ENCODE measurements at regions not wholly inside any gene's neighbourhood (a gene's known extent, or its start where the extent isn't known, plus 50 kb on each side); places are given as distances from the start of the nearest gene placed in this dataset.

- no peaks in the 10 kb centered on the region for H3K36me3 ChIP-seq (replicated peaks in 1 of 2; ENCODE audit: control insufficient read depth in 2 of 2, insufficient read depth in 2 of 2, low read length in 2 of 2)
- H3K4ac ChIP-seq (ENCODE audit: low read length), result no peak overlapping the region
- no peak overlapping the region for H2BK15ac ChIP-seq (ENCODE audit: low read length)
- no peak overlapping the region for H3K4me2 ChIP-seq (ENCODE audit: insufficient read depth, low read length, poor library complexity, severe bottlenecking)
- H3K9me3 ChIP-seq (replicated peaks in 1 of 2; ENCODE audit: control insufficient read depth in 2 of 2, insufficient read depth in 1 of 2, low read depth in 1 of 2, low read length in 2 of 2), result no peaks in the 10 kb centered on the region
- H2AK5ac ChIP-seq (ENCODE audit: low read depth, low read length), result no peak overlapping the region
- no peak overlapping the region for H2BK12ac ChIP-seq (ENCODE audit: low read length)
- no peak overlapping the region for H3K9ac ChIP-seq (ENCODE audit: low read depth, low read length, poor library complexity)
- no peaks in the 10 kb centered on the region for H3K79me1 ChIP-seq (ENCODE audit: low read depth, low read length)
- no peak overlapping the region for H3K27ac ChIP-seq (replicated peaks; ENCODE audit: low read length)
- H3K14ac ChIP-seq (ENCODE audit: low read length), result no peak overlapping the region
- no CpG with 5 or more reads among the region's 4 CpGs for WGBS, 2 donors (ENCODE audit: extremely low coverage in 2 of 2, insufficient read length in 2 of 2, insufficient replicate concordance in 1 of 2)
- no peak overlapping the region for H2AFZ ChIP-seq (ENCODE audit: low read length)
- no peak overlapping the region for H3K23ac ChIP-seq (ENCODE audit: low read depth, low read length, poor library complexity)
- no peak overlapping the region for H2BK120ac ChIP-seq (ENCODE audit: low read depth, low read length)
- H3K27me3 ChIP-seq (ENCODE audit: control insufficient read depth in 3 of 3, insufficient read depth in 3 of 3, low read depth in 1 of 3, low read length in 3 of 3), result no peaks in the 10 kb centered on the region
- H3K4me1 ChIP-seq (ENCODE audit: control insufficient read depth in 2 of 2, insufficient read depth in 1 of 2, low read depth in 1 of 2, low read length in 2 of 2), result peaks cover 15 to 16% of the 10 kb centered on the region in 2 donors
- no peak for DNase-seq (ENCODE audit: low spot score)
- H2BK5ac ChIP-seq (ENCODE audit: low read length), result no peak overlapping the region
- H3K18ac ChIP-seq (ENCODE audit: low read length), result no peak overlapping the region
- no peak overlapping the region for H4K91ac ChIP-seq (ENCODE audit: low read depth, low read length, poor library complexity)
- H3K4me3 ChIP-seq (ENCODE audit: low read length in 2 of 2), result no peak overlapping the region
- H4K8ac ChIP-seq (ENCODE audit: low read depth, low read length), result no peak overlapping the region
Measured at GRCh38 chr2:220081171-220081570, 453.7 kb downstream of the SLC4A3 start.

GRCh38 chr2:220090050-220090449 is 462.6 kb downstream of the SLC4A3 start:
- no peak overlapping the region for H3K14ac ChIP-seq (ENCODE audit: low read length)
- no peak overlapping the region for H3K9ac ChIP-seq (ENCODE audit: low read depth, low read length, poor library complexity)
- no peak overlapping the region for H2AK5ac ChIP-seq (ENCODE audit: low read depth, low read length)
- no peak overlapping the region for H3K4ac ChIP-seq (ENCODE audit: low read length)
- H3K36me3 ChIP-seq (replicated peaks in 1 of 2; ENCODE audit: control insufficient read depth in 2 of 2, insufficient read depth in 2 of 2, low read length in 2 of 2), result no peaks in the 10 kb centered on the region
- no peak overlapping the region for H2BK15ac ChIP-seq (ENCODE audit: low read length)
- H3K79me1 ChIP-seq (ENCODE audit: low read depth, low read length), result no peaks in the 10 kb centered on the region
- no peak overlapping the region for H2BK120ac ChIP-seq (ENCODE audit: low read depth, low read length)
- H3K18ac ChIP-seq (ENCODE audit: low read length), result no peak overlapping the region
- no peak for DNase-seq (ENCODE audit: low spot score)
- H2BK12ac ChIP-seq (ENCODE audit: low read length), result no peak overlapping the region
- WGBS, 2 donors (ENCODE audit: extremely low coverage in 2 of 2, insufficient read length in 2 of 2, insufficient replicate concordance in 1 of 2), result no CpG with 5 or more reads among the region's 3 CpGs
- H4K8ac ChIP-seq (ENCODE audit: low read depth, low read length), result no peak overlapping the region
- no peak overlapping the region for H2AFZ ChIP-seq (ENCODE audit: low read length)
- peaks cover 3 to 4% of the 10 kb centered on the region in 2 donors for H3K4me1 ChIP-seq (ENCODE audit: control insufficient read depth in 2 of 2, insufficient read depth in 1 of 2, low read depth in 1 of 2, low read length in 2 of 2)
- H3K27me3 ChIP-seq (ENCODE audit: control insufficient read depth in 3 of 3, insufficient read depth in 3 of 3, low read depth in 1 of 3, low read length in 3 of 3), result no peaks in the 10 kb centered on the region
- no peak overlapping the region for H3K27ac ChIP-seq (replicated peaks; ENCODE audit: low read length)
- no peak overlapping the region for H2BK5ac ChIP-seq (ENCODE audit: low read length)
- no peak overlapping the region for H4K91ac ChIP-seq (ENCODE audit: low read depth, low read length, poor library complexity)
- no peak overlapping the region for H3K23ac ChIP-seq (ENCODE audit: low read depth, low read length, poor library complexity)
- no peak overlapping the region for H3K4me3 ChIP-seq (ENCODE audit: low read length in 2 of 2)
- no peaks in the 10 kb centered on the region for H3K9me3 ChIP-seq (replicated peaks in 1 of 2; ENCODE audit: control insufficient read depth in 2 of 2, insufficient read depth in 1 of 2, low read depth in 1 of 2, low read length in 2 of 2)
- no peak overlapping the region for H3K4me2 ChIP-seq (ENCODE audit: insufficient read depth, low read length, poor library complexity, severe bottlenecking)

- DNase-seq (ENCODE audit: low spot score), result no peak
- Histone ChIP-seq H3K4me1 (ENCODE audit: control insufficient read depth in 2 of 2, insufficient read depth in 1 of 2, low read depth in 1 of 2, low read length in 2 of 2) (peaks cover 3 to 4% of the 10 kb centered on the region in 2 donors), H2BK15ac (ENCODE audit: low read length) (no peak overlapping the region), H3K9ac (ENCODE audit: low read depth, low read length, poor library complexity) (no peak overlapping the region), H3K79me1 (ENCODE audit: low read depth, low read length) (no peaks in the 10 kb centered on the region), H3K4me3 (ENCODE audit: low read length in 2 of 2) (no peak overlapping the region), H3K9me3 (replicated peaks in 1 of 2; ENCODE audit: control insufficient read depth in 2 of 2, insufficient read depth in 1 of 2, low read depth in 1 of 2, low read length in 2 of 2) (no peaks in the 10 kb centered on the region), H3K23ac (ENCODE audit: low read depth, low read length, poor library complexity) (no peak overlapping the region), H4K91ac (ENCODE audit: low read depth, low read length, poor library complexity) (no peak overlapping the region), H2AK5ac (ENCODE audit: low read depth, low read length) (no peak overlapping the region), H2BK12ac (ENCODE audit: low read length) (no peak overlapping the region), H2BK120ac (ENCODE audit: low read depth, low read length) (no peak overlapping the region), H3K4me2 (ENCODE audit: insufficient read depth, low read length, poor library complexity, severe bottlenecking) (no peak overlapping the region), H3K4ac (ENCODE audit: low read length) (no peak overlapping the region), H3K14ac (ENCODE audit: low read length) (no peak overlapping the region), H3K27me3 (ENCODE audit: control insufficient read depth in 3 of 3, insufficient read depth in 3 of 3, low read depth in 1 of 3, low read length in 3 of 3) (no peaks in the 10 kb centered on the region), H2AFZ (ENCODE audit: low read length) (no peak overlapping the region), H2BK5ac (ENCODE audit: low read length) (no peak overlapping the region), H3K27ac (replicated peaks; ENCODE audit: low read length) (no peak overlapping the region), H4K8ac (ENCODE audit: low read depth, low read length) (no peak overlapping the region), H3K36me3 (replicated peaks in 1 of 2; ENCODE audit: control insufficient read depth in 2 of 2, insufficient read depth in 2 of 2, low read length in 2 of 2) (no peaks in the 10 kb centered on the region), H3K18ac (ENCODE audit: low read length) (no peak overlapping the region)
- no CpG with 5 or more reads among the region's 2 CpGs for WGBS, 2 donors (ENCODE audit: extremely low coverage in 2 of 2, insufficient read length in 2 of 2, insufficient replicate concordance in 1 of 2)
Measured at GRCh38 chr2:220096406-220096805, 469.0 kb downstream of the SLC4A3 start.

- no peak overlapping the region for H2AK5ac ChIP-seq (ENCODE audit: low read depth, low read length)
- peaks cover 0 to 3% of the 10 kb centered on the region in 2 donors for H3K4me1 ChIP-seq (ENCODE audit: control insufficient read depth in 2 of 2, insufficient read depth in 1 of 2, low read depth in 1 of 2, low read length in 2 of 2)
- H2BK120ac ChIP-seq (ENCODE audit: low read depth, low read length), result no peak overlapping the region
- H3K4me3 ChIP-seq (ENCODE audit: low read length in 2 of 2), result no peak overlapping the region
- no peak overlapping the region for H3K23ac ChIP-seq (ENCODE audit: low read depth, low read length, poor library complexity)
- no peak overlapping the region for H3K14ac ChIP-seq (ENCODE audit: low read length)
- H4K8ac ChIP-seq (ENCODE audit: low read depth, low read length), result no peak overlapping the region
- H4K91ac ChIP-seq (ENCODE audit: low read depth, low read length, poor library complexity), result no peak overlapping the region
- H3K79me1 ChIP-seq (ENCODE audit: low read depth, low read length), result no peaks in the 10 kb centered on the region
- DNase-seq (ENCODE audit: low spot score), result no peak
- H3K9ac ChIP-seq (ENCODE audit: low read depth, low read length, poor library complexity), result no peak overlapping the region
- no peak overlapping the region for H2AFZ ChIP-seq (ENCODE audit: low read length)
- H3K4ac ChIP-seq (ENCODE audit: low read length), result no peak overlapping the region
- no peaks in the 10 kb centered on the region for H3K36me3 ChIP-seq (replicated peaks in 1 of 2; ENCODE audit: control insufficient read depth in 2 of 2, insufficient read depth in 2 of 2, low read length in 2 of 2)
- no peak overlapping the region for H2BK15ac ChIP-seq (ENCODE audit: low read length)
- no peaks in the 10 kb centered on the region for H3K27me3 ChIP-seq (ENCODE audit: control insufficient read depth in 3 of 3, insufficient read depth in 3 of 3, low read depth in 1 of 3, low read length in 3 of 3)
- no CpG with 5 or more reads among the region's 6 CpGs for WGBS, 2 donors (ENCODE audit: extremely low coverage in 2 of 2, insufficient read length in 2 of 2, insufficient replicate concordance in 1 of 2)
- H3K9me3 ChIP-seq (replicated peaks in 1 of 2; ENCODE audit: control insufficient read depth in 2 of 2, insufficient read depth in 1 of 2, low read depth in 1 of 2, low read length in 2 of 2), result no peaks in the 10 kb centered on the region
- no peak overlapping the region for H2BK12ac ChIP-seq (ENCODE audit: low read length)
- H3K27ac ChIP-seq (replicated peaks; ENCODE audit: low read length), result no peak overlapping the region
- no peak overlapping the region for H2BK5ac ChIP-seq (ENCODE audit: low read length)
- H3K18ac ChIP-seq (ENCODE audit: low read length), result no peak overlapping the region
- H3K4me2 ChIP-seq (ENCODE audit: insufficient read depth, low read length, poor library complexity, severe bottlenecking), result no peak overlapping the region
Measured at GRCh38 chr2:220101980-220102379, 474.6 kb downstream of the SLC4A3 start.

All from neuronal stem cell (in vitro differentiated cells).